SK-N-SH (cell line): ENCODE measurements at regions not wholly inside any gene's neighbourhood (a gene's known extent, or its start where the extent isn't known, plus 50 kb on each side); places are given as distances from the start of the nearest gene placed in this dataset.

Source experiments
- CTCF ChIA-PET: fragments of 300-600, 350-600 bp; formaldehyde crosslinking; extraction: SDS; loops from one replicate; lab custom pipeline; 2021; lab: Yijun Ruan, JAX
- POLR2A ChIA-PET: fragments of 350-600 bp; sonication (Branson Sonifier 250); formaldehyde crosslinking; extraction: SDS; loops from one replicate; lab custom pipeline; 2020; ENCODE audit warnings: antibody characterized with exemption, inconsistent platforms; lab: Yijun Ruan, JAX
- DNase-seq: peaks from one replicate; pipeline ENCODE4 v3.0.0; 2012
- H2AFZ ChIP-seq: fragments of 200-600 bp; sonication (generic); 2 replicates; pipeline ENCODE4 v1.8.1; 2016; ENCODE audit warnings: antibody characterized with exemption, mild to moderate bottlenecking, low read depth
- H3F3A ChIP-seq: fragments of 200-600 bp; sonication (generic); replicated peaks from 2 replicates; pipeline ENCODE3; 2016; ENCODE audit warnings: antibody characterized with exemption, mild to moderate bottlenecking; ENCODE audit not compliant: insufficient read depth
- H3K27ac ChIP-seq, 2 experiments: fragments of 200-500 bp in 1 of 2; fragments of 200-600 bp in 1 of 2; sonication (Bioruptor generic) in 1 of 2; sonication (generic), shearing (Covaris generic) in 1 of 2; 2 replicates each; pipeline versions ENCODE4 v1.5.1 to v1.6.1; 2014 to 2016; ENCODE audit warnings: low read depth in 2 of 2, inconsistent platforms in 1 of 2, low read length in 1 of 2, mild to moderate bottlenecking in 1 of 2, mixed read lengths in 1 of 2
- H3K27me3 ChIP-seq: fragments of 200-600 bp; sonication (generic), shearing (Covaris generic); 2 replicates; pipeline ENCODE4 v1.6.1; 2016; ENCODE audit warnings: mixed run types; ENCODE audit not compliant: insufficient read depth
- H3K36me3 ChIP-seq, 2 experiments: fragments of 200-500 bp in 1 of 2; fragments of 200-600 bp in 1 of 2; sonication (Bioruptor generic) in 1 of 2; sonication (generic) in 1 of 2; replicated peaks in 1 of 2; 2 replicates each; pipeline versions ENCODE3 to v1.5.1; 2014 to 2016; ENCODE audit warnings: low read length in 1 of 2, mild to moderate bottlenecking in 1 of 2; ENCODE audit not compliant: insufficient read depth in 2 of 2, control insufficient read depth in 1 of 2
- H3K4me1 ChIP-seq, 2 experiments: fragments of 200-500 bp in 1 of 2; fragments of 200-600 bp in 1 of 2; sonication (Bioruptor generic) in 1 of 2; sonication (generic), shearing (Covaris generic) in 1 of 2; 2 replicates each; pipeline versions ENCODE4 v1.5.1 to v1.6.1; 2014 to 2016; ENCODE audit warnings: low read depth in 1 of 2, low read length in 1 of 2, mixed run types in 1 of 2; ENCODE audit not compliant: insufficient read depth in 2 of 2, control insufficient read depth in 1 of 2
- H3K4me2 ChIP-seq: fragments of 200-600 bp; sonication (generic), shearing (Covaris generic); 2 replicates; pipeline ENCODE4 v1.6.1; 2017; ENCODE audit warnings: mixed run types
- H3K4me3 ChIP-seq, 2 experiments: fragments of 200-500 bp in 1 of 2; fragments of 200-600 bp in 1 of 2; sonication (Bioruptor generic) in 1 of 2; sonication (generic), shearing (Covaris generic) in 1 of 2; 2 replicates each; pipeline versions ENCODE4 v1.5.1 to v1.8.1; 2014 to 2016; ENCODE audit warnings: low read depth in 2 of 2, inconsistent platforms in 1 of 2, low read length in 1 of 2, mild to moderate bottlenecking in 1 of 2, mixed read lengths in 1 of 2, moderate library complexity in 1 of 2
- H3K79me2 ChIP-seq: fragments of 200-600 bp; sonication (generic); 2 replicates; pipeline ENCODE4 v1.8.1; 2017; ENCODE audit warnings: mild to moderate bottlenecking; ENCODE audit not compliant: insufficient read depth
- H3K9ac ChIP-seq: fragments of 200-600 bp; sonication (generic); 2 replicates; pipeline ENCODE4 v1.6.1; 2017; ENCODE audit warnings: mixed run types
- H3K9me2 ChIP-seq: fragments of 200-600 bp; sonication (generic); 2 replicates; pipeline ENCODE4 v1.6.1; 2017; ENCODE audit warnings: mixed run types
- H3K9me3 ChIP-seq: fragments of 200-600 bp; sonication (generic); 2 replicates; pipeline ENCODE4 v1.6.1; 2017; ENCODE audit warnings: mixed run types, mild to moderate bottlenecking, moderate library complexity
- H4K20me1 ChIP-seq: fragments of 200-600 bp; sonication (generic); 2 replicates; pipeline ENCODE4 v1.6.1; 2017; ENCODE audit warnings: mild to moderate bottlenecking, mixed run types; ENCODE audit not compliant: insufficient read depth
- EP300 ChIP-seq, 2 experiments: IDR thresholded peaks; 2 replicates each; pipeline versions ENCODE4 v1.4.0 to v1.6.1; 2012; ENCODE audit warnings: borderline replicate concordance in 1 of 2, low read depth in 1 of 2, low read length in 1 of 2
- FOXJ3 ChIP-seq: sonication (generic); formaldehyde crosslinking; IDR thresholded peaks from 2 replicates; pipeline ENCODE4 v1.5.1; 2020; ENCODE audit warnings: mild to moderate bottlenecking, missing genetic modification reagents
- FOXM1 ChIP-seq: IDR thresholded peaks from 2 replicates; pipeline ENCODE4 v1.4.0; 2012; ENCODE audit warnings: low read depth, mild to moderate bottlenecking
- GATA2 ChIP-seq: sonication (generic); formaldehyde crosslinking; IDR thresholded peaks from 2 replicates; pipeline ENCODE4 v1.5.0; 2020; ENCODE audit warnings: mild to moderate bottlenecking, missing genetic modification reagents
- JUND ChIP-seq: IDR thresholded peaks from 2 replicates; pipeline ENCODE4 v1.4.0; 2012
- MAX ChIP-seq: IDR thresholded peaks from 2 replicates; pipeline ENCODE4 v1.4.0; 2012; ENCODE audit warnings: low read depth
- MXI1 ChIP-seq: IDR thresholded peaks from 2 replicates; pipeline ENCODE4 v1.6.1; 2012; ENCODE audit warnings: mild to moderate bottlenecking, low read depth, low read length, improper control_type of control experiment
- NFIC ChIP-seq: IDR thresholded peaks from 2 replicates; pipeline ENCODE4 v1.4.0; 2012; ENCODE audit warnings: borderline replicate concordance
- PBX3 ChIP-seq: IDR thresholded peaks from 2 replicates; pipeline ENCODE4; 2012
- RAD21 ChIP-seq: IDR thresholded peaks from 2 replicates; pipeline ENCODE4 v1.6.1; 2012; ENCODE audit warnings: mild to moderate bottlenecking, low read length
- REST ChIP-seq: IDR thresholded peaks from 2 replicates; pipeline ENCODE4 v1.6.1; 2012; ENCODE audit warnings: mild to moderate bottlenecking, low read depth, low read length, moderate library complexity
- RFX5 ChIP-seq: IDR thresholded peaks from 2 replicates; pipeline ENCODE4 v1.6.1; 2012; ENCODE audit warnings: mild to moderate bottlenecking, improper control_type of control experiment, low read length
- RXRA ChIP-seq: IDR thresholded peaks from 2 replicates; pipeline ENCODE4 v1.4.0; 2012; ENCODE audit warnings: low read depth, mild to moderate bottlenecking, borderline replicate concordance
- TAF1 ChIP-seq: IDR thresholded peaks from 2 replicates; pipeline ENCODE4 v1.6.1; 2012; ENCODE audit warnings: low read depth, mild to moderate bottlenecking, low read length, moderate library complexity, borderline replicate concordance
- TEAD4 ChIP-seq: IDR thresholded peaks from 2 replicates; pipeline ENCODE4 v1.4.0; 2012; ENCODE audit warnings: mild to moderate bottlenecking, borderline replicate concordance; ENCODE audit not compliant: insufficient read depth
- YY1 ChIP-seq: IDR thresholded peaks from 2 replicates; pipeline ENCODE4 v1.4.0; 2012; ENCODE audit warnings: low read depth, mild to moderate bottlenecking
- WGBS: methylation state at CpG from one replicate; pipeline ENCODE4 v1.1.6; 2017; ENCODE audit warnings: low lambda C conversion rate; 5-methylcytosine and 5-hydroxymethylcytosine counted together

- Histone ChIP-seq H3K79me2 (no peaks in the 10 kb centered on the region), H3K4me2 (no peak overlapping the region), H2AFZ (no peak overlapping the region), H3K4me3 (no peak overlapping the region), H3K27me3 (no peaks in the 10 kb centered on the region), H3K27ac (no peak overlapping the region), H3K36me3 (no peaks in the 10 kb centered on the region), H3K9me2 (no peaks in the 10 kb centered on the region), H3K9ac (no peak overlapping the region), H3K9me3 (no peaks in the 10 kb centered on the region), H4K20me1 (no peaks in the 10 kb centered on the region), H3K4me1 (no peaks in the 10 kb centered on the region), H3F3A (no peaks in the 10 kb centered on the region)
- no peak for TF ChIP-seq TEAD4
- TF ChIP-seq FOXJ3 (CRISPR knock-in tag), result no peak
- TF ChIP-seq MAX, result no peak
- TF ChIP-seq MXI1, result no peak
- no peak for TF ChIP-seq RFX5
- no peak for TF ChIP-seq NFIC
- POLR2A ChIA-PET, result no interaction called here
- no peak for DNase-seq
- CTCF ChIA-PET, result interaction anchor here (1.0 kb wide), 1 partner anchor 1299 kb away, joined by 3 read pairs; the partner anchor contains the start of gene DCC
These were observed 584.8 kb downstream of the MBD2 start for GRCh38 chr18:53639687-53640086.

- H3K9me2 ChIP-seq, result no peaks in the 10 kb centered on the region
- H3K27ac ChIP-seq, result no peak overlapping the region
- no peaks in the 10 kb centered on the region for H3K36me3 ChIP-seq
- H3K9me3 ChIP-seq, result no peaks in the 10 kb centered on the region
- H3K79me2 ChIP-seq, result no peaks in the 10 kb centered on the region
- POLR2A ChIA-PET, result no interaction called here
- H3K4me1 ChIP-seq, result no peaks in the 10 kb centered on the region
- TF ChIP-seq EP300 (IDR thresholded peaks at IDR 0.05; ENCODE audit: borderline replicate concordance in 1 of 2, low read depth in 1 of 2, low read length in 1 of 2) (no peak), RFX5 (no peak), TAF1 (no peak), FOXJ3 (CRISPR knock-in tag) (no peak), MAX (no peak), FOXM1 (no peak), JUND (no peak), MXI1 (no peak), GATA2 (no peak), RAD21 (no peak), REST (no peak), YY1 (no peak), PBX3 (no peak), RXRA (no peak)
- no peaks in the 10 kb centered on the region for H4K20me1 ChIP-seq
- no peak for DNase-seq
- H3K27me3 ChIP-seq, result no peaks in the 10 kb centered on the region
- H3K4me2 ChIP-seq, result no peak overlapping the region
- H3K9ac ChIP-seq, result no peak overlapping the region
- H2AFZ ChIP-seq, result no peak overlapping the region
- no peak overlapping the region for H3K4me3 ChIP-seq
- WGBS, result 11% methylated on average over 1 of the region's 1 CpG
- no peaks in the 10 kb centered on the region for H3F3A ChIP-seq
- CTCF ChIA-PET, result interaction anchor here (0.8 kb wide), 1 partner anchor 18 kb away, joined by 3 read pairs; no protein-coding TSS in a partner anchor
These were observed 595.1 kb downstream of the MBD2 start for GRCh38 chr18:53629337-53629736.
